HG03558 (cell line): ENCODE measurements at regions not wholly inside any gene's neighbourhood (a gene's known extent, or its start where the extent isn't known, plus 50 kb on each side); places are given as distances from the start of the nearest gene placed in this dataset.
"Not testable (repeated sequence)": the region's sequence is repeated elsewhere in the genome, so short reads cannot be mapped to it uniquely, and the experiment has no call there.

Experiments
- ATAC-seq: cut with Tn5 transposase; IDR thresholded peaks from one replicate; pipeline ENCODE4 v1.9.1; 2021; ENCODE audit warnings: moderate number of reproducible peaks; ENCODE audit not compliant: unreplicated experiment; ENCODE audit errors: extremely low read depth

- ATAC-seq = not testable (repeated sequence)
Observed at GRCh38 chr6:169856442-169857342, 105.3 kb downstream of the ERMARD start.

- ATAC-seq = no peak
Observed at GRCh38 chr6:169854813-169855212, 103.4 kb downstream of the ERMARD start.

- ATAC-seq = no peak
Observed at GRCh38 chr6:169854083-169854725, 102.8 kb downstream of the ERMARD start.

- no peak for ATAC-seq
Observed at GRCh38 chr6:169853196-169854082, 102.0 kb downstream of the ERMARD start.

- no peak for ATAC-seq
Observed at GRCh38 chr6:169852504-169853195, 101.2 kb downstream of the ERMARD start.

- ATAC-seq = no peak
Observed at GRCh38 chr6:169851641-169852503, 100.5 kb downstream of the ERMARD start.

GRCh38 chr6:169850746-169851145 lies 99.3 kb downstream of the ERMARD start:
- ATAC-seq = no peak

DNA sequence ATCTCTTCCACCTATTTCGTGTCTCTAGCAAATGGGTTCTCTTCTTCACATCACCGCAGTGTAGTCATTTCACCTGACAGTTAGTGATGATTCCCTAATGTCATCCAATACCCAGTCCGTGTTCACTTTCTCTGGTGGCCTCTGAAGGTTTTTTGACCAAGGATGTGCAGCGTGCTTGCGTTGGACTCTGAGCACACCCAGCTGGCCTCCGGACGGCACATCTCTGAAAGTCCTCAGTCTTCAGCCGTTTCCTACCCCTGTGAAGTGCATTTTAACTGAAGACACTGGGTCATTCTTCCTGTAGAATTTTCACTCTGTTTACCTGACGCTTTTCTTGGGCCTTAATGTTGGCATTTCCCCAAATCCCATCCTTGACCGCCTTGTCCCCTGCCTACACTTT lies 98.7 kb downstream of the ERMARD start:
- ATAC-seq = no peak

- ATAC-seq = no peak
Observed at GRCh38 chr6:169849396-169849795, 98.0 kb downstream of the ERMARD start.

GRCh38 chr6:169848946-169849345 lies 97.5 kb downstream of the ERMARD start:
- ATAC-seq = no peak

DNA sequence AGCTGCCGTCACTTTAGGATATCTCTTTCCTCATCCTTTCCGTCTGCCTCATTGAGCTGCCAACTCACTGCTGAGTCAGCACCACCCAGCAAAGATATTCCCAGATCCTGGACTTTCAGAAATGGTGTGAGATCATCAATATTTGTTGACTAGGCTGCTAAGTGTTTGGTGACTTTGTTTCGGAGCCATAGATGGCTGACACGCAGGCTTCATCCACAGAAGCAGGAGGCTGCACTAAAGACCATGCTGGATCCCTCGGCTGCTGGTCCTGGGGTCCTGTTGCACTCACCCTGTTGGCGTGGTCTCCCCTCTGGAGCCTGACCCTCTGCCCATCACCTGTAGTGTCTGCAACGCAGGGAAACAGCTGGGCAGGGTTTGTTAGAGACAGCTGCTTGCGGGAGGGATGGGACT lies 96.5 kb downstream of the ERMARD start:
- ATAC-seq = no peak

- ATAC-seq = no peak
Observed at GRCh38 chr6:169847141-169847674, 95.8 kb downstream of the ERMARD start.

- no peak for ATAC-seq
Observed at GRCh38 chr6:169846286-169847056, 95.0 kb downstream of the ERMARD start.

DNA sequence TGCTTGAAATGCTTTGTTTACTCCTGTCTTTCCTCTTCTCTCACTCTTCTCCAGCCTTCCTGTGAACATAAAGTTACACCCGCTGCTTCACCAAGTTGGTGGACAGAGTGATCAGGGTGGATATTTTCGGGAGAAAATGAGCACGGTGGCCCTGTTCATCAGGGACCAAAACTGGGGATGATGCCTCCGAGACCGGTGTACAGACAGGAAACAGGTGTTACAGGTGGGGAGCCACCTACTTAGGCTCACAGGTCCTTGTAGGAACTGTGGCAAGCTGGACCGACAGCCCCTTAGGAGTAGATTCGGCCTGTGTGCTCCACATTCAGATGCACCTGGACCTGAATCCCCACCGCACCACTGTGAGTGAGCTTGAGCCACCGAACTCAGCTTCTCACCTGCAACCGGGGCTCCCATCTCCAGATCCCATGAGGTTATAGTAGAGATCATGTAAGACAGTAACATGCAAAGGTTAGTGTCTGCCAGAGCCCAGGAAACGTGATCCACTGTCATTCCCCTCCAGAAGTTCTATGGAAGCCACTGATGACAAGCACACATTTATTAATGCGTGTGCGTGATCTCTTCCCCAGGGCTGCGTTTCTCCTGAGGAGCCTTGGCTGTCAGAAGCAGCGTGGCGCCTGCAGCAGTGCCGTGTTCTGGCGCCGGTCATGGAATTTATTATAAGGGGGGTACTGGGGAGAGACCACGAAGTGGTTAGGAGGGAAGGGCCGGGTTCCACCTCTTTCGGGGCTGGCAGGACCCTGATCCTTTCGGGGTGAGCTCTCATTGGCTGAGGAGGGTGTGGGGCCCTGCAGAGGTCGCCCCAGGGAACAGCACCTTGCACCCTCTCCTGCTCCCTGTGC lies 94.2 kb downstream of the ERMARD start:
- no peak for ATAC-seq

- no peak for ATAC-seq
Observed at GRCh38 chr6:169844946-169845345, 93.5 kb downstream of the ERMARD start.

- no peak for ATAC-seq
Observed at GRCh38 chr6:169843991-169844390, 92.6 kb downstream of the ERMARD start.

GRCh38 chr6:169843110-169843509 lies 91.7 kb downstream of the ERMARD start:
- no peak for ATAC-seq
